GM21381 (cell line): ENCODE measurements at regions not wholly inside any gene's neighbourhood (a gene's known extent, or its start where the extent isn't known, plus 50 kb on each side); places are given as distances from the start of the nearest gene placed in this dataset.

ENCODE experiments used
- ATAC-seq: cut with Tn5 transposase; IDR thresholded peaks from one replicate; pipeline ENCODE4 v1.9.1; 2021; ENCODE audit warnings: mild to moderate bottlenecking, moderate library complexity; ENCODE audit not compliant: unreplicated experiment

GRCh38 chr6:21986703-21987102 is 310.1 kb downstream of the PRL start:
- no peak for ATAC-seq

GRCh38 chr6:21987501-21987957 is 309.3 kb downstream of the PRL start:
- peak; percentile 90 for ATAC-seq

GRCh38 chr6:21990577-21990976 is 306.3 kb downstream of the PRL start:
- no peak for ATAC-seq

DNA sequence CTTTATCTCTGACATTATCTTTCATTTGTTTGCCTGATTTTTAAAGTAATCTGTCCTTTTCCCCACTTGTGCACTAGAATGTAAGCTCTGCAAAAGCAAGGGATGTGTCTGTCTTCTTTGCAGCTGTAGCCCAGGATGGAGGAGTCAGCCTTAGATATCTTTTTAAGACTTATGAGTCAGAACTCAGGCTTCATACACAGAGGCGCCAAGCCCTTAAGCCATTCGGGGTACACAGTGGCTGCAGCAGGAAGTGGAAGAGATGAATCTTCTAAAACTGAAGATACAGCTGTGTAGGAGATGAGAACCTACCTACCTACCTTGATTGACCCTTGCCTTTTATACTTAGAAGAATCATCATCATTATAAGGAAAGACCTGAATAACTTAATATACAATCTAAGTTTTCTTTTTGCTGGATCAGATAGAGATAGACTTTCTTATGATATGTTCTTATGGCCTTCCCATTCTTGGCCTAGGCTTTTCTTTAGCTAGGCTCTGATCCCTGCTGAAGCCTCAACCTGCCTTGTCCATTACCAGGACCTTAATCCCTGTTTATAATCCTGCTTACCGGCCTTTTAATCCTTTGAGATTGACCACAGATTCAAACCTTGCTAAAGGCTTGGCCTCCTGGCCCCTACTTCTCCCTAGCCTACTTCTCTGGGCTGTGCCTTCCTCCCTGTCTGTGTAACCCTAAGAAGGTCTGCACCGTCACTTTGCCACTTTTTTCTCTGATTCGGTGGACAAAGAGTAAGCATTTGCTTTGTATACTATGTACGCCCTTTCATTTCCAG is 304.5 kb downstream of the PRL start:
- no peak for ATAC-seq

- no peak for ATAC-seq
Measured at GRCh38 chr6:21993841-21994240, 303.0 kb downstream of the PRL start.

DNA sequence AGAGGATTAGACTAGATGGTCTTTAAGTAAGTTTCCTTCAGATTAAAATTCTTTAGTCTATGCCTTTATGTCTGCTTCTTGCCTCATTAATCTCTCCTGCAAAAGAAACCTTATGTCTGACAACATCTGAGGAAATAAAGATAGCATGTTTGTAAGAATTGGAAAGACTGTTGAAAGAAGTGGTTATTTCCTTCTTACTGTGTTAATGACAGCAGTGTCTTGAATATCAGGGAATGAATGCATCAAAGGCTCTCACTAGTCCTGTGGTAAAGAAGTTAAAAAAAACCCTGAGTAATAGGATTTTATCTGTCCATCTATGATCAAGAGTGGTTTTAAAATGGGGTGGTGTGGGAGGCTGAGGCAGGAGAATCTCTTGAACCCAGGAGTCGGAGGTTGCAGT is 302.0 kb downstream of the PRL start:
- ATAC-seq: no peak

GRCh38 chr6:21995318-21995717 is 301.5 kb downstream of the PRL start:
- ATAC-seq: no peak

- ATAC-seq: no peak
Measured at GRCh38 chr6:21996425-21997118, 300.3 kb downstream of the PRL start.

GRCh38 chr6:21997119-21998037 is 299.5 kb downstream of the PRL start:
- ATAC-seq: no peak

DNA sequence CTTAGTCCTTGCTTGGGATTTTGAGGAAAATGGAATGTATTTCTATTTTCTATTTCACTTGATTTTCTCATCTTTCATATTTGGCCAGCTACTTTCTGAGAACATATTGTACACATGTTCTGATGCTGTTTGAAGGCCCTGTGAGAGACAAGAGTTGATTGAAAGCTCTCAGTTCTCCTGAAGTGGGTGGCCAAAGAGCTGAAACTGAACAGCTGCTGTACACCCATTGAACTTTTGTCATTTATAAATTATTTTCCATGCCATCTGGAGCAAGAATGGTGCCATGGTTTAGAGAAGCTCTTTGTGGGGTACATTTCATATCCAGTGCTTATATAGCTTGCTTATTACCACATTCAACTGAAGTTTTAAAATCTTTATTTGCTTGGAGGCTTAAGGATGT is 298.3 kb downstream of the PRL start:
- no peak for ATAC-seq

GRCh38 chr6:21999012-21999528 is 297.8 kb downstream of the PRL start:
- no peak for ATAC-seq

GRCh38 chr6:21999741-22000140 is 297.1 kb downstream of the PRL start:
- ATAC-seq: no peak

DNA sequence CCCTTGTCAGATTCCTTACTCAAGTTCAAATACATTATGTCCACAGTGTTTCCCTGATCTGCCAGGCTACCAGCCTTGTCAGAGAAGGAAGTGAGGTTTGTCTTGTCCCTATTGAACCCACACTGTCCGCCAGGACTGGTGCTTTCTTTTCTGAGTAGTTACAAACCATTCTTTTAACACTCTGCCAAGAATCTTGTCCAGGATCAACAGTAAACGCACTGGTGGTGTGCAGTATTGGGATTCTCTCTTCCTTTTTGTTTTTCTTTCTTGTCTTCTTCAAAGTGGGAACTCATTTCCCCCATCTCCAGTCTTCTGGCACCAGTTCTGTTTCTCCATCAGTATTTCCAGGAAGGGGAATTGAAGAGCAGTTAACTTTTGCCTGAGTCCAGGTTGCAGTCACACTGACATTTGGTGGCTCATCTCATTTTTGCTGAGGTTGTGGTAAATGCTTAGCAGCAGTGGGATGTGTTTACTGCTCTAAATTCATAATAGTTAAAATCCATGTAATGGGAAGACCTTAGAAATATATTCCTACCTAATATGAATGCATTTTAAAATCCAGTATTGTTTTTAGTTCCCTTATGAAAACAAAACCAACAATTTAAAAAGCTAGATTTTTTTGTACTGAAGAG is 295.3 kb downstream of the PRL start:
- no peak for ATAC-seq

DNA sequence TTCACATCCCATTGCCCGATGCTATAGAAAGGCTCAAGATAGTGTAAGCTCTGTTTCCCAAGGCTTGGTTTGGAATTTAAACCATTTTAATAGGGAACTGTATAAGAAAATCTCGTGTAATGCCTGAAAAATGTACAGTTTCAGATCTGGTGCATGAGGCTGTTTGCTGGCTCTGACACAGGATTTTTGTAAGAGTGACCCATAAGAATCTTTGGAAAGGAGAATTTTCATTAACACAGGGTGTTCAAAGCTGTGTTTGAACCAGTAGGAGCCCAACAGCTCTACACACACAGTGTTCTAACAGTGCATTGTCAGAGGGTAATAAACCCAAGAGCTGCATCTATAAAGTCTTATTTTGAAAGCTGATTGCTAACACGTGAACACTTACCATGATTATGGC is 293.5 kb downstream of the PRL start:
- no peak for ATAC-seq

GRCh38 chr6:22006795-22007194 is 290.0 kb downstream of the PRL start:
- ATAC-seq: no peak

GRCh38 chr6:22007469-22007868 is 289.4 kb downstream of the PRL start:
- no peak for ATAC-seq

DNA sequence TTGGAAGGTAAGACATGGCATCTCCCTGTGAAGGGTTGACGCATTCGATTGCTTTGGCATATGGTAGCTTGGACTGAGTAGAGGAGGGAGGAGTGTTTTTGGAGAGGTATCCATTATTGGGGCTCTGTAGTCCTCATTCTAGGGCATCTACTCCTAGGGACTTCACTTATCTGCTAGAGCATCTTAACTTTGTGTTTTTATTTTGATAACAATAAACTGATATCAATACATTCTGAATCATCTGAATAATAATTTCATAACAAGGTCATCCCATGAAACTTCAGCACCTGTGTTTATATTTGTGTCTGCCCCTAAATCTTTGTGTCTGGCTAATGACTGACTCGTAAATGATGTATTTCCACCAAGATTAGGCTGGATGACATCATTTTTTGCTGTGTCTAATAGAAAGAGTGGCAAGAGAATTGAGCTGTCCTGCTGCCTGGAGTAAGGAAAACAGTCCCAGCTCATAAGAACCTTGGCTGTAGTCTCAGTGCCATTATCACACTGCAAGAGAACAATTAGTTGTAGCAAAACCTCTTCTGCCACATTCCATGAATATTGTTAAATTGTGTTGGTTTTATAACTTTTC is 288.5 kb downstream of the PRL start:
- ATAC-seq: no peak

GRCh38 chr6:22010102-22010501 is 286.7 kb downstream of the PRL start:
- ATAC-seq: no peak

DNA sequence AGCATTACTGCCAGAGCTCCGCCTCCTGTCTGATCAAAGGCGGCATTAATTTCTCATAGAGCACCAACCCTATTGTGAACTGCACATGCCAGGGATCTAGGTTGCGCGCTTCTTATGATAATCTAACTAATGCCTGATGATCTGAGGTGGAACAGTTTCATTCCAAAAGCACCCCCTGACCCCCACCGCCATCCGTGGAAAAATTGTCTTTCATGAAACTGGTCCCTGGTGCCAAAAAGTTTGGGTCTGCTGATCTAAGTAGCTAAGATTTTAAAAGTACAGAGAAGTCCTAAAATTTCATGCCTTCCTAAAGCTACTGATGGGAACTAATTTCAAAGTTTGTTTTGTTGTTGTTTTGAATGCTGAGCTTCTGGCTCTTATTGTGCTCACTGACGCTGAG is 281.6 kb downstream of the PRL start:
- no peak for ATAC-seq

- no peak for ATAC-seq
Measured at GRCh38 chr6:22015944-22016343, 280.9 kb downstream of the PRL start.
